CD4-positive, alpha-beta memory T cell (primary cell): ENCODE measurements at regions not wholly inside any gene's neighbourhood (a gene's known extent, or its start where the extent isn't known, plus 50 kb on each side); places are given as distances from the start of the nearest gene placed in this dataset.

Experiments used
- CTCF ChIA-PET: fragments of 350-600 bp; sonication (Branson Sonifier 250); formaldehyde crosslinking; loops from one replicate; lab custom pipeline; 2021; ENCODE audit warnings: inconsistent platforms; ENCODE audit not compliant: partially characterized antibody; lab: Charles Lee
- POLR2A ChIA-PET: fragments of 350-600 bp; sonication (Branson Sonifier 250); formaldehyde crosslinking; loops from one replicate; lab custom pipeline; 2021; ENCODE audit not compliant: partially characterized antibody; lab: Charles Lee
- DNase-seq, 5 donors: peaks; one replicate each; pipeline versions ENCODE4 v3.0.0 to v3.0.0-alpha.2; 2020 to 2022; ENCODE audit warnings: mixed read lengths in 1 of 5
- H3K27ac ChIP-seq: one replicate; pipeline ENCODE4 v1.7.0; 2013; ENCODE audit warnings: low read depth, low read length
- H3K27me3 ChIP-seq: 2 replicates; pipeline ENCODE4 v1.7.0; 2013; ENCODE audit warnings: mild to moderate bottlenecking, low read length, moderate library complexity; ENCODE audit not compliant: insufficient read depth
- H3K36me3 ChIP-seq: 2 replicates; pipeline ENCODE4 v1.7.0; 2013; ENCODE audit warnings: mild to moderate bottlenecking, low read length, moderate library complexity; ENCODE audit not compliant: insufficient read depth
- H3K4me1 ChIP-seq: 2 replicates; pipeline ENCODE4 v1.7.0; 2013; ENCODE audit warnings: mild to moderate bottlenecking, low read length, moderate library complexity; ENCODE audit not compliant: insufficient read depth
- H3K4me3 ChIP-seq, 2 donors: one replicate each; pipeline ENCODE4 v1.7.0; 2013; ENCODE audit warnings: low read length in 2 of 2, mild to moderate bottlenecking in 1 of 2
- H3K9me3 ChIP-seq, 2 donors: one replicate each; pipeline ENCODE4 v1.7.0; 2013; ENCODE audit warnings: low read length in 2 of 2, control low read depth in 1 of 2; ENCODE audit not compliant: control insufficient read depth in 1 of 2
- H3K27ac Mint-ChIP-seq, 7 donors: one replicate each; pipeline ENCODE4 v1.8.0; 2020 to 2021; ENCODE audit warnings: mixed read lengths in 7 of 7, mild to moderate bottlenecking in 6 of 7, inconsistent platforms in 3 of 7, moderate library complexity in 3 of 7
- H3K27me3 Mint-ChIP-seq, 2 donors: one replicate each; pipeline ENCODE4 v1.8.0; 2020 to 2021; ENCODE audit warnings: mixed read lengths in 2 of 2
- H3K36me3 Mint-ChIP-seq, 2 donors: one replicate each; pipeline ENCODE4 v1.8.0; 2020 to 2021; ENCODE audit warnings: mixed read lengths in 2 of 2, inconsistent platforms in 1 of 2, mild to moderate bottlenecking in 1 of 2
- H3K4me1 Mint-ChIP-seq, 4 donors: one replicate each; pipeline ENCODE4 v1.8.0; 2020 to 2021; ENCODE audit warnings: mixed read lengths in 4 of 4, mild to moderate bottlenecking in 1 of 4
- H3K4me3 Mint-ChIP-seq, 8 donors: one replicate each; pipeline ENCODE4 v1.8.0; 2020 to 2021; ENCODE audit warnings: mixed read lengths in 8 of 8, mild to moderate bottlenecking in 7 of 8, moderate library complexity in 6 of 8, inconsistent platforms in 3 of 8
- H3K9me3 Mint-ChIP-seq, 8 donors: one replicate each; pipeline ENCODE4 v1.8.0; 2020 to 2021; ENCODE audit warnings: mixed read lengths in 8 of 8, mild to moderate bottlenecking in 5 of 8, inconsistent platforms in 3 of 8, moderate library complexity in 1 of 8
- intact Hi-C: fragments of 100-400 bp; cut with micrococcal nuclease; formaldehyde crosslinking; loops from one replicate; pipeline ENCODE4 v1.15.1; 2023

GRCh38 chr2:769771-770170 is 92.6 kb upstream of the TMEM18 start:
- ChIA-PET POLR2A (no interaction called here), CTCF (no interaction called here)
- H3K4me1 ChIP-seq = no peaks in the 10 kb centered on the region
- no peaks in the 10 kb centered on the region for H3K27me3 ChIP-seq
- Mint-ChIP-seq H3K27ac (no peak overlapping the region), H3K36me3 (no peaks in the 10 kb centered on the region), H3K9me3 (no peaks in the 10 kb centered on the region), H3K27me3 (peaks cover 4 to 6% of the 10 kb centered on the region in 2 donors), H3K4me3 (no peak overlapping the region), H3K4me1 (peaks cover 6 to 12% (median 8%) of the 10 kb centered on the region in 4 donors)
- no peaks in the 10 kb centered on the region for H3K9me3 ChIP-seq
- DNase-seq = no peak
- intact Hi-C loops = no loop called here
- H3K27ac ChIP-seq = no peak overlapping the region
- H3K36me3 ChIP-seq = no peaks in the 10 kb centered on the region
- no peak overlapping the region for H3K4me3 ChIP-seq

- Histone ChIP-seq H3K4me3 (no peak overlapping the region), H3K4me1 (no peaks in the 10 kb centered on the region), H3K36me3 (no peaks in the 10 kb centered on the region), H3K27me3 (no peaks in the 10 kb centered on the region), H3K27ac (no peak overlapping the region), H3K9me3 (no peaks in the 10 kb centered on the region)
- ChIA-PET POLR2A (no interaction called here), CTCF (no interaction called here)
- no peak overlapping the region for H3K27ac Mint-ChIP-seq
- H3K27me3 Mint-ChIP-seq = no peaks in the 10 kb centered on the region
- peaks cover 6 to 12% (median 8%) of the 10 kb centered on the region in 4 donors for H3K4me1 Mint-ChIP-seq
- no peaks in the 10 kb centered on the region for H3K36me3 Mint-ChIP-seq
- no peak overlapping the region for H3K4me3 Mint-ChIP-seq
- H3K9me3 Mint-ChIP-seq = no peaks in the 10 kb centered on the region
- intact Hi-C loops = no loop called here
- no peak for DNase-seq
Measured at GRCh38 chr2:768451-768850, 91.2 kb upstream of the TMEM18 start.

- Mint-ChIP-seq H3K4me3 (no peak overlapping the region), H3K36me3 (no peaks in the 10 kb centered on the region), H3K27me3 (no peaks in the 10 kb centered on the region), H3K9me3 (no peaks in the 10 kb centered on the region), H3K4me1 (peaks cover 7 to 12% (median 8%) of the 10 kb centered on the region in 4 donors), H3K27ac (no peak overlapping the region)
- intact Hi-C loops = no loop called here
- no peaks in the 10 kb centered on the region for H3K4me1 ChIP-seq
- POLR2A ChIA-PET = no interaction called here
- no peak for DNase-seq
- H3K27me3 ChIP-seq = no peaks in the 10 kb centered on the region
- no peaks in the 10 kb centered on the region for H3K9me3 ChIP-seq
- no peak overlapping the region for H3K27ac ChIP-seq
- no peak overlapping the region for H3K4me3 ChIP-seq
- no peaks in the 10 kb centered on the region for H3K36me3 ChIP-seq
- CTCF ChIA-PET = no interaction called here
Measured at GRCh38 chr2:767944-768343, 90.7 kb upstream of the TMEM18 start.

GRCh38 chr2:767440-767839 is 90.2 kb upstream of the TMEM18 start:
- H3K4me3 ChIP-seq = no peak overlapping the region
- no peaks in the 10 kb centered on the region for H3K36me3 Mint-ChIP-seq
- H3K36me3 ChIP-seq = no peaks in the 10 kb centered on the region
- CTCF ChIA-PET = no interaction called here
- no peak overlapping the region for H3K4me3 Mint-ChIP-seq
- peaks cover 7 to 12% (median 9%) of the 10 kb centered on the region in 4 donors for H3K4me1 Mint-ChIP-seq
- H3K9me3 Mint-ChIP-seq = no peaks in the 10 kb centered on the region
- POLR2A ChIA-PET = no interaction called here
- no peaks in the 10 kb centered on the region for H3K27me3 Mint-ChIP-seq
- H3K4me1 ChIP-seq = no peaks in the 10 kb centered on the region
- H3K9me3 ChIP-seq = no peaks in the 10 kb centered on the region
- peak in 2 of 5 donors; percentile 19 to 50 for DNase-seq
- no peak overlapping the region for H3K27ac ChIP-seq
- intact Hi-C loops = no loop called here
- H3K27ac Mint-ChIP-seq = peak overlapping the region in 1 of 7 donors; percentile 38
- H3K27me3 ChIP-seq = no peaks in the 10 kb centered on the region

- ChIA-PET POLR2A (no interaction called here), CTCF (no interaction called here)
- no peaks in the 10 kb centered on the region for H3K36me3 Mint-ChIP-seq
- peaks cover 7 to 12% (median 9%) of the 10 kb centered on the region in 4 donors for H3K4me1 Mint-ChIP-seq
- Histone ChIP-seq H3K4me1 (no peaks in the 10 kb centered on the region), H3K27me3 (no peaks in the 10 kb centered on the region), H3K9me3 (no peaks in the 10 kb centered on the region), H3K27ac (no peak overlapping the region), H3K4me3 (no peak overlapping the region), H3K36me3 (no peaks in the 10 kb centered on the region)
- no peaks in the 10 kb centered on the region for H3K27me3 Mint-ChIP-seq
- no peak overlapping the region for H3K27ac Mint-ChIP-seq
- intact Hi-C loops = no loop called here
- DNase-seq = no peak
- no peak overlapping the region for H3K4me3 Mint-ChIP-seq
- no peaks in the 10 kb centered on the region for H3K9me3 Mint-ChIP-seq
Measured at GRCh38 chr2:766255-766654, 89.0 kb upstream of the TMEM18 start.

- H3K27ac Mint-ChIP-seq = no peak overlapping the region
- intact Hi-C loops = no loop called here
Measured at GRCh38 chr2:765369-765768, 88.2 kb upstream of the TMEM18 start.

GRCh38 chr2:763766-764525 is 86.7 kb upstream of the TMEM18 start:
- no peak for DNase-seq
- Mint-ChIP-seq H3K27me3 (peaks cover 3 to 4% of the 10 kb centered on the region in 2 donors), H3K4me3 (no peak overlapping the region), H3K36me3 (no peaks in the 10 kb centered on the region), H3K27ac (no peak overlapping the region), H3K9me3 (no peaks in the 10 kb centered on the region), H3K4me1 (peaks cover 6 to 12% (median 8%) of the 10 kb centered on the region in 4 donors)
- no peaks in the 10 kb centered on the region for H3K27me3 ChIP-seq
- no peak overlapping the region for H3K4me3 ChIP-seq
- H3K9me3 ChIP-seq = no peaks in the 10 kb centered on the region
- no peak overlapping the region for H3K27ac ChIP-seq
- ChIA-PET CTCF (interaction anchor here (1.4 kb wide), 1 partner anchor 23 kb away, joined by 3 read pairs; no protein-coding TSS in a partner anchor), POLR2A (no interaction called here)
- H3K36me3 ChIP-seq = no peaks in the 10 kb centered on the region
- intact Hi-C loops = no loop called here
- H3K4me1 ChIP-seq = no peaks in the 10 kb centered on the region

More at GRCh38 chr2:765369-765768, 88.2 kb upstream of the TMEM18 start:
- ChIA-PET CTCF (interaction anchor here (1.4 kb wide), 1 partner anchor 24 kb away, joined by 3 read pairs; no protein-coding TSS in a partner anchor), POLR2A (no interaction called here)
- Histone ChIP-seq H3K9me3 (no peaks in the 10 kb centered on the region), H3K4me3 (no peak overlapping the region), H3K36me3 (no peaks in the 10 kb centered on the region), H3K27me3 (no peaks in the 10 kb centered on the region), H3K27ac (no peak overlapping the region), H3K4me1 (no peaks in the 10 kb centered on the region)
- Mint-ChIP-seq H3K27me3 (peaks cover 1 to 3% of the 10 kb centered on the region in 2 donors), H3K9me3 (no peaks in the 10 kb centered on the region), H3K4me1 (peaks cover 7 to 12% (median 9%) of the 10 kb centered on the region in 4 donors), H3K36me3 (no peaks in the 10 kb centered on the region), H3K4me3 (no peak overlapping the region)
- no peak for DNase-seq
